ENCODE measurements at regions not wholly inside any gene's neighbourhood (a gene's known extent, or its start where the extent isn't known, plus 50 kb on each side); places are given as distances from the start of the nearest gene placed in this dataset.
A peak's percentile ranks its signal among the peaks of the same experiment; 100 is the strongest.

GRCh38 chr6:95687839-95688238 is 110.5 kb downstream of the MANEA start:
- Histone ChIP-seq H3K9me3 (ENCODE audit: control insufficient read depth in 1 of 2, insufficient read depth in 1 of 2, low read length in 2 of 2) (no peaks in the 10 kb centered on the region), H3K36me3 (ENCODE audit: insufficient read depth, low read length) (no peaks in the 10 kb centered on the region), H3K4me1 (ENCODE audit: insufficient read depth, low read length) (no peaks in the 10 kb centered on the region), H3K27me3 (ENCODE audit: control insufficient read depth in 1 of 2, insufficient read depth in 2 of 2, low read length in 2 of 2) (no peaks in the 10 kb centered on the region), H3K4me3 (ENCODE audit: low read length) (no peak overlapping the region), H3K27ac (ENCODE audit: low read depth in 1 of 2, low read length in 2 of 2) (no peak overlapping the region)
- ChIA-PET CTCF (no interaction called here), POLR2A (no interaction called here)
- ATAC-seq (ENCODE audit: poor library complexity) (no peak), DNase-seq (no peak)
- no peaks in the 10 kb centered on the region for H3K36me3 Mint-ChIP-seq (ENCODE audit: low read depth)
- TF ChIP-seq CTCF (IDR thresholded peaks at IDR 0.05): no peak
- no peak overlapping the region for H3K27ac Mint-ChIP-seq
- H3K4me1 Mint-ChIP-seq (ENCODE audit: low read depth): no peaks in the 10 kb centered on the region
- no peaks in the 10 kb centered on the region for H3K27me3 Mint-ChIP-seq
- no peaks in the 10 kb centered on the region for H3K9me3 Mint-ChIP-seq
- H3K4me3 Mint-ChIP-seq: no peak overlapping the region
- intact Hi-C loops (cut with DNase I, micrococcal nuclease): loop anchor here in 1 of 2 experiments (10.0 kb wide), 1 partner anchor 253 kb away; no protein-coding TSS in a partner anchor

- H3K4me1 Mint-ChIP-seq (ENCODE audit: low read depth): no peaks in the 10 kb centered on the region
- no peak for TF ChIP-seq CTCF (IDR thresholded peaks at IDR 0.05)
- Histone ChIP-seq H3K4me3 (ENCODE audit: low read length) (no peak overlapping the region), H3K27me3 (ENCODE audit: control insufficient read depth in 1 of 2, insufficient read depth in 2 of 2, low read length in 2 of 2) (no peaks in the 10 kb centered on the region), H3K36me3 (ENCODE audit: insufficient read depth, low read length) (no peaks in the 10 kb centered on the region), H3K27ac (ENCODE audit: low read depth in 1 of 2, low read length in 2 of 2) (no peak overlapping the region), H3K4me1 (ENCODE audit: insufficient read depth, low read length) (no peaks in the 10 kb centered on the region), H3K9me3 (ENCODE audit: control insufficient read depth in 1 of 2, insufficient read depth in 1 of 2, low read length in 2 of 2) (no peaks in the 10 kb centered on the region)
- H3K9me3 Mint-ChIP-seq: peaks cover 3% of the 10 kb centered on the region
- ChIA-PET CTCF (no interaction called here), POLR2A (no interaction called here)
- ATAC-seq (ENCODE audit: poor library complexity) (no peak), DNase-seq (peak in 1 of 14 experiments; percentile 23)
- no peak overlapping the region for H3K4me3 Mint-ChIP-seq
- no peaks in the 10 kb centered on the region for H3K27me3 Mint-ChIP-seq
- no peaks in the 10 kb centered on the region for H3K36me3 Mint-ChIP-seq (ENCODE audit: low read depth)
- H3K27ac Mint-ChIP-seq: no peak overlapping the region
- intact Hi-C loops (cut with DNase I, micrococcal nuclease): no loop called here
Measured at GRCh38 chr6:95690328-95690727, 113.0 kb downstream of the MANEA start.

- Mint-ChIP-seq H3K4me1 (ENCODE audit: low read depth) (no peaks in the 10 kb centered on the region), H3K27ac (no peak overlapping the region), H3K27me3 (no peaks in the 10 kb centered on the region), H3K36me3 (ENCODE audit: low read depth) (no peaks in the 10 kb centered on the region), H3K9me3 (peaks cover 3% of the 10 kb centered on the region), H3K4me3 (no peak overlapping the region)
- Histone ChIP-seq H3K27ac (ENCODE audit: low read depth in 1 of 2, low read length in 2 of 2) (no peak overlapping the region), H3K36me3 (ENCODE audit: insufficient read depth, low read length) (no peaks in the 10 kb centered on the region), H3K4me3 (ENCODE audit: low read length) (no peak overlapping the region), H3K9me3 (ENCODE audit: control insufficient read depth in 1 of 2, insufficient read depth in 1 of 2, low read length in 2 of 2) (no peaks in the 10 kb centered on the region), H3K27me3 (ENCODE audit: control insufficient read depth in 1 of 2, insufficient read depth in 2 of 2, low read length in 2 of 2) (no peaks in the 10 kb centered on the region), H3K4me1 (ENCODE audit: insufficient read depth, low read length) (no peaks in the 10 kb centered on the region)
- ChIA-PET CTCF (no interaction called here), POLR2A (no interaction called here)
- no peak for TF ChIP-seq CTCF (IDR thresholded peaks at IDR 0.05)
- DNase-seq (no peak), ATAC-seq (ENCODE audit: poor library complexity) (no peak)
- intact Hi-C loops (cut with DNase I, micrococcal nuclease): no loop called here
Measured at GRCh38 chr6:95693108-95693507, 115.8 kb downstream of the MANEA start.
